H4 (cell line): ENCODE measurements at regions not wholly inside any gene's neighbourhood (a gene's known extent, or its start where the extent isn't known, plus 50 kb on each side); places are given as distances from the start of the nearest gene placed in this dataset.
A peak's percentile ranks its signal among the peaks of the same experiment; 100 is the strongest.

ENCODE experiments used
- DNase-seq: peaks from one replicate; pipeline ENCODE4 v3.0.0-alpha.2; 2015; ENCODE audit warnings: low spot score

DNA sequence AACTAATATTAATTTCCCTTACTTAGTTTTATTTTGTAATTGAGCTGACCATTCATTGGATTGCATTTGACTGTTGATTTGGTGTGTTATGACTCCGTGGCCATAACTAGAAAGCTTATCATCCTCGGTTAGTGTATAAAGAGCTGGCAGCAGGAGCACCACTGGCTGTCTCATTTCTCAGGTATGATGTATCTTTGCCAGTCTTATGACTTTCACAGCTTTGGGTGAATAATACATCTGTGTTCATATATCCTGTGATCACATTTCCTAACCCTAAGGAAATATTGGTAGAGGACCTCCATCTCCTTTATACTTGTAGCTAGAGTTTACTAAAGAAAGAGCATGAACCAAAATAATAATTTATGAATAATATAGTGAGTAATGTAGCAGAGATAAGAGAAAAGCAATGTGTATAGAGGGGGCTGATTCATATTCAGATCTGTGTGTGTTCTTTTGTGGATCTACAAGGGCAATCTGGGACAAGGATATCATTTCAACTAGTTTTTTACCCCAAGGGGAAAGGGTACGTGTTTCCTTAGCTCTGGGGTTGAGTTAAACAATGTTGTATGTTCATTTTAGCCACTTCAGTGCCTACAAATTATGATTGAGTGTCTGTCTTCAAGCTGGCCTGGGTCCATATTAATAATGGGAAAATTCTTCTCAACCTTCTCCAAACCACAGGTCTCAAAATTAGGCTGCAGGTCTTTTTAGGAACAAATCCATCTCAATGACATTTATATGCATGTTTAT, 901.7 kb downstream of the NTRK3 start:
- DNase-seq = no peak

DNA sequence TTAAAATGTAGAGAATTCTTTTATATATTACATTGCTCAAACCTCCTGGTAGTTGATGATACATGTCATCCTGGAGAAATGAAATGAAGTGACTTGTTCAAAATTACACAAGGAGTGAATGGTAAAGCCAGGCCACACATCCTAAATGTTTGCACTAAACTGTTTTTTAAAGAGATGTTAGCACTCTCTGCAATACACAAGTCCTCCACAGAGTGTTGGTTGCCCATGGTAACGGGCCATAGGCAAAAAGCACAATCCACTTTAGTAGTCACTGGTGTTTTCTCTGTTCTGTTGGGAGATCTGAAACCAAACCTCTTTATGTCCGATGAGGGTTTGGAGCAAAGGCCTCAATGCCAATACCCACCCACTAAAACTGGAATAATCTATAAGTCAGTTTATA, 907.4 kb downstream of the NTRK3 start:
- no peak for DNase-seq

DNA sequence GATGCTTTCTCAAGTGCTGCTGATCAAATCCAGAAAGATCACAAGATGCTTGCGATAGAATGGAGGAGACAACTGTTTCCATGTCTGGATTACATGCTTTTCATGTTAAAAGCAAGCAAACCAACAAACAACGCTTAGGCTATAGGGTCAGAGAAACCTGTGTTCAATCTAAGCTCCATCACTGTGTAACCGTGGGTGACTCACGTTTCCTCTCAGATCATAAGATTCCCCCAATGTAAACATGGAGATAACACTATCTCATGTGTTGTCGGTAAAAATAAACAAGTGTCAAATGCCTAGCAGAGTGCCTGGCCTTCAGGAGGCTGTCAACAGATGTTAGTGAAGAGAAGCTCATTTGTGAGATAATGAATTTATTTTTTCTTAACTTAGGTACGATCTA, 907.8 kb downstream of the NTRK3 start:
- DNase-seq = peak; percentile 28

DNA sequence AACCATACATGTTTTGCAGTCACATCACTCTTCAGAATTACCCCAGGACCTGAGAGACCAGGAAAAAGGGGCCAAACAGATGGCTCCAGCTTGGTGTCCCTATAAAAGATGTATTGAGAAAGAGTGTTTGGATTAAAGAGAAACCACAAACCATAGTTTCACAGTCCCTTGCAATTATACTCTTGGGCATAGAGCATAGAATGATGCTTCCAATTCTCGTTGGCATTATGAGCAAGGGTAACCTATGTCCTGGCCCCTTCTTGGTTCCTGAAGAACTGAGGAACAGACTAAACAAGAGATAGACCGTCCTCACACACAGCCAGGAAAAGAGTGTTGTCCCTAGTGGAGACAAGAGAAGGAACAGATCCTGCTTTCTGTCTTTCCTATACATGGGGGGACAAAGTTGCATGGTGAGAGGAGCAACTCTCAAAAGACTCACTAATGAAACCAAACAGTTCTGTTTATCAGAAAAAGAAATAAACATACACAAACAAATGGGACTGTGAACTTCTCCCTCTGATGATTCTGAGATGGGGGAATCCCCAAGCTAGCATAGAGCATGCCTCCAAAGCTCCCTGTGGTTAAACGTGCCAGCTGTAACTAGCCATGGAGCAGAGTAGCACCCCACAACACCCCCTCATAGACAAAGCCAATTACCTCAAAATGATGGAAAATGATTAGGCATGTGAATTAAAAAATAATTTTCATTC, 908.6 kb downstream of the NTRK3 start:
- peak; percentile 71 for DNase-seq

DNA sequence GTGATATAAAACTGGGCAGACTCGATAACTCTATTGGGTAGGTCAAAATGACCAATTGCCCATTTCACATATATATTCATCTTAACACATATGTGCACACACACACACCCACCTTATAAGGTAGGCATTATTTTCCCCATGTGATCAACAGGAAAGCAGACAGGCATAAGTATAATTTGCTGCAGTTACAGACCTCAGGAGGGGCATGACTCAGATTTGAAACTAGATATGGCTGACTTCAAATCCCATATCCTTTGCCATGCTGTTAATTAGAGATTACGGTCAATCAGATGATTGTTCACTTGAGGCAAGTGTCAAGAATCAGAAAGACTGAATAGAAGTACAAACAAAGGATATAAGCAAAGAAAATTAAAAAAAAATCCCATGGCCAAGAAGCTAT, 910.6 kb downstream of the NTRK3 start:
- DNase-seq = no peak

DNA sequence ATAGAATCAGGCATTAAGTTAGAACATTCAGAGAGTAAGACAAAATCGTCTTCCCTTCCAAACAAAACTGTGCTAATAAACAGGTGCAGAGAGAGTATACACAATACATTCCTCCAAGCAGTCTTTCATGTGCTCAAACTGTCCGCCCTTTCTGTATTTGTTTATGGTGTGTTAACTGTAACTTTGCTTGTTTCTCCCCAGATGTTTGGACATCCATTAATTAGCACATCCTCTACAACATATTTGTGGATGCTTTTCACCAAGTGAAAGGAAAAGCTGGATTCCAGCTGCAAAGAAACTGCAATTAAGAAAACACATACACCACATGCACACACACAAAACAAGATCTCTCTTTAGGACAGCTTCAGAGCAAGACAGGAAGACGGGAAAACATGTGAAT, 912.6 kb downstream of the NTRK3 start:
- no peak for DNase-seq

DNA sequence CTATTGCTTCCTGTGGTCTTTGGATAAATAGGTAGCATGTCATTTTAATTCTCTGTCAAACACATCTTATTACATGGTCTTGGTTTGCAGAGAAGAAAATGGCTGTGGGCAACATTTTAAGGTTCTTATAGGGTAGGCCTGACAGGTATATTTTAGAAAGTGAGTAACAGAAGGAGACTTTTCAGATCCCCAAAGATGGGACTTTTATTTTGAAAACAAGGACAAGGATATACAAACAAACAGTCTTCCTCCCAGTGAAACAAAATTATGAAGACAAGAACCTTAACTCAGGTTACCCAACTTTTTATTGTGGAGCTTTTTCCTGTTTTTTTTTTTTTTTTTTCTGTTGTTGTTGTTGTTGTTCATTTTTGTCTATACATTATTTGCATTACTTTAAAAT, 916.2 kb downstream of the NTRK3 start:
- DNase-seq = no peak

DNA sequence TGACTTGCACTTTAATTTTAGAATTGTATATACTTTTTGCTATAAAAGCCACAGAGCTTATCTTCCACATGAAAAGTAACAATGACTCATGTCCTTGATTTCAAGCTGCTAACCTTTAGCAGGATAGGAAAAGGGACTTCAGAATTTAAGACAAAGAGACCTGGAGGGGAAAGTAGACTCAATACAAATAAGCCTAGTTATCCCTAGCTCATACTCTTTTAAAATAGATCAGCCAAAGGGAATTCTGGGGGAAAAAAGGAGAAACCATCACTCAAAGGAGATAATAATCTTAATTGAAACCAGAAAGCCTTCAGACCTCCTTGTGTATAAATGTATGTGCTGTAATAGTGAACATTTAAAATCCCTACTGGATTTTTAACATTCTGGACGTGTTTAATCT, 930.3 kb downstream of the NTRK3 start:
- DNase-seq = peak; percentile 33

DNA sequence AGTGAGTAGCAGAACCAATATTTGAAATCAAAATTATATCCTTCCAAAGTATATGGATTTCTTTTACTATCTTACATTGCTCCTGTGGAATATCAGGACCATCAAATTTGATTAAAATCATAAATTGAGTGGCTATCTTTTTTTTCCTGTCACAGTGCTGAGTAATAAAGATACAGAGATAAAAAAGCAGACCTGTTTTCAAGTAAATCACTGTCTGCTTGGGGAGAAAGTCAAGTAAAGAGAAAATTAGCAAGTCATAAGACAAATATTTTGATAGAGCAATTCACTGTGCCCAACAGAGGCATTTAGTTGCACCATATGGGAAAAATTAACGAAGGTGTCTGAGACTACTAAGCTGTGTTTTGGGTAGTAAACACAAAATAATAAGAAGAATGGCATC, 933.7 kb downstream of the NTRK3 start:
- DNase-seq = no peak

DNA sequence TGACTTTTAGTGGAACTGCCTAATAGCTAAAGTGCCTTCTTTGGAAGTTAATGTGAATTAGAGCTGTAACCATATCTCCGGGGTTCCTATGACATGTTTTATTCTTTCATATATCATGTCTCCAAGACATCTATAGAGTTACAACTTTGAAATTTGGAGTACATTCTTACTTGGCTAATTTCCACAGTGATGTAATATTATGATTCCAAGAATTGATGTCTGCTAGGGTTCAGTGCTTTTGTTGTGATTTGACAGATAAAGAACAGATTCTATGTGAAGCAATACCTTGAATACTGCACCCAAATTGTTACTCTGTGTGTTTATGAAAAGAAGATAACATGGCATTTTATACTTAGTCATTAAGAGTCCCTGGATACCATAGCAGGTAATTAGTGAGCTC, 934.3 kb downstream of the NTRK3 start:
- DNase-seq = no peak

DNA sequence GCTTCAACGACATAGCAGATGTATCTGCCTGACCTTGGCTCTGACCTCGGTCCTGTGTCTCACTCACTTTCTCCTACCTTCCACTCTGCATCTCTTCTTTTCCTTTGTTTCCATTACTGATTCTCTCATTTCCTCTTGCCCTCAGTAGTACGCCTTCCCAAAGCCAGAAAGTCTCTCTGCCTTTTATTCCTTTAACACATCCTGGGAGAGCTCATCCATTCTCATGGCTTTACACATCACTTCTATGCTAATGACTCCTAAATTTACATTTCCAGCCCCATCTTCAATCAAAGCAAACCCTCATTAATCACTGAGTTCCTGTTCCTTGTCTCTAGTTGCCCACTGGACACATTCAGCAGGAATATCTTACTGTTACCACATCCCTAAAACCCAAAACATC, 938.6 kb downstream of the NTRK3 start:
- DNase-seq = no peak

DNA sequence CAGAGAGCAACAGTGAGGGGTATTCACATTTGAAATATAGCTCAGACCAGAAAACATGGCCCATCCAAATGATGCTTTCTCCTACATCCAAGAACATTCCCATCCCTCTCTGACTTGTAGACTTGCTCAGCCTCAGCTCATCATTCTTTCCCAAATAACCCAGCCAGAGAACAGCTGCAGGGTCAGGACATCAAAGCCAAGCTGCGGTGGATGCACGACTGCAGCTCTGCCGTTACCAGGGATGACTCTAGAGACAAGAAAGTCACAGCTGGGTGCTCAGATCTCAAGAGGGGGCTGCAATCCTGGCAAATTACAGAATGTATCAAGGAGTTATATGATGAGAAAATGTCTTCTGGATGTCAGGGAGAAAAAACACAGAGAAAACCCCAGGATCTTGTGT, 944.3 kb downstream of the NTRK3 start:
- no peak for DNase-seq

DNA sequence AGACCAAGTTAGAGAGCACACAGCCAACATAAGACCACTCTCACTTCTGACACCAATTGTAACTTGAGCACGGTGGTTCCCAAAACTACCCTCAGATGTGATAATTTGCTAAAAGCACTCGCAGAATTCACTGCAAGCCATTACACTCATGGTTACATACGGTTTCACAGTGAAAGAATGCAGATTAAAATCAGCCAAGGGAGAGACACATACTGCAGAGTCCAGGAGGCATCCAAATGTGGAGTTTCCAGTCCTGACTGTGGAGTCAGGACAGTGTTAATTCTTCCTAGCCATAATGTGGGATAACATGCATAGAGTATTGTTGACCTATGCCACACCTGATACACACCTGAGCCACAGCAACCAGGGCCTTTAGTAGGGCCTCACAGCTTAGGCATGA, 956.4 kb downstream of the NTRK3 start:
- DNase-seq = no peak

DNA sequence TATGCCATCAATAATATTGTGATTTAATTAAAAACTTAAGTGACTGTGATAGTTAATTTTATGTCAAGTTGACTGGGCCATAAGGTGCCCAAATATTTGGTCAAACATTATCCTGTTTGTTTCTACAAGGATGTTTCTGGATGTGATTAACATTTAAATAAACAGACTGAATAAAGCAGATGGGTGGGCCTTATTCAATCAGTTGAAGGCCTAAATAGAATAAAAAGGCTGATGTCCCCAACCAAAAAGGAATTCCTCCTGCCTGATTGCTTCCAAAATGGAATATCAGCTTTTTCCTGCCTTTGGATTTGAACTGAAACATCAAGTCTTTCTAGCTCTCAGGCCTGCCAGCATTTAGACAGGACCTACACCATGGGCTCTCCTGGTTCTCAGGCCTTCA, 961.7 kb downstream of the NTRK3 start:
- DNase-seq = no peak

DNA sequence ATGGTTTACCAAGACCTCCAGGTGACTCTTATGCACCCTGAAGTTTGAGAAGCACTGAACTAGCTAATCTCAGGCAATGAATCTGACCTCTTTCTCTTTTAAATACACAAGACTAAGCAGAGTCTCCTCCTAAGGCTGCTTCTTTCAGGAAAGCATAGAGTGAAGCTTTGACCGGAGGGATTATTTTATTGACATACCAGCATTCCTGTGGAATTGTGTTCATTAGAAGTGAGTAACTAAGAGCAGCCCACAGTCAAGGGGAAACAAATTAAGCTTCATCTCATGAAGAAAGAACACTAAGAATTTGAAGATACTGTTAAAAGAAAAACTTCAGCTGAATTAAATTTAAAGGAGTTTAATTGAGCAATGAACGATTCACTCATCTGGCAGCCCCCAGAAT, 963.5 kb downstream of the NTRK3 start:
- no peak for DNase-seq

DNA sequence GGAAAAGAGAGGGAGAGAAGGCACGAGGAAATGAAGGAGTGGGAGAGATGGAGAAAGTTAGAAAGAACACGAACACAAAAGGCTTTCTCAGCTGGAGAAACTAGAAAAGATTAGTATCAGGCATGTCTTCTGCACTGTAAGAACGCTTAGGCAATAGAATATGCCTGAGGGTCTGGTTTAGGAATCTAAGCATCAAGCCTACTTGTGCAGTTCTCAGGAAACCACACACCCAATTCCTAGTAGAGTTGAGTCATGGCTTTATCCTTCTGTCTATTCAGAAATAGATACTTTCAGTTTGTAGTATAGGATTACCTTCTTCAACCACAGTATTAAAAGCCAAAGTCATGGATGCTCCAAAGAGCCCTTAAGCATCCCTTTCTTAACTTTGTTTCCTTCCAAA, 969.4 kb downstream of the NTRK3 start:
- peak; percentile 89 for DNase-seq

DNA sequence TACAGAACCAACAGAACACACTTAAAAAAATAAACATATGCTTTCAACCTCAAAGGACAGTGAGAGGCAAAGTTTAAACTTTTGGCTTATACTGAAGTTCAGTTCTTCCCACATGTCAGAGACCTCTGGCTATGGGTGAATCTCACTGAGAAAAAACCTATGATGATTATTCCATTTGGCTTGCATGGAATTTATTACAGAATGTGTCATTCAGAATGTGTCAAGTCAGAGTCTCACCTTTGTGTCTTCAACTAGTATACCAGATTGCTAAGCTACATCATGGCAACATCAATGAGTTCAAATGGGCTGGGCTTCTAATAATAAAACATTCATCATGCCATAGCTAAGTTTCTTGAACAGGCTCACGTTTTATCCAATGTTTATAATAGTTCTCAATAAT, 987.0 kb downstream of the NTRK3 start:
- no peak for DNase-seq

DNA sequence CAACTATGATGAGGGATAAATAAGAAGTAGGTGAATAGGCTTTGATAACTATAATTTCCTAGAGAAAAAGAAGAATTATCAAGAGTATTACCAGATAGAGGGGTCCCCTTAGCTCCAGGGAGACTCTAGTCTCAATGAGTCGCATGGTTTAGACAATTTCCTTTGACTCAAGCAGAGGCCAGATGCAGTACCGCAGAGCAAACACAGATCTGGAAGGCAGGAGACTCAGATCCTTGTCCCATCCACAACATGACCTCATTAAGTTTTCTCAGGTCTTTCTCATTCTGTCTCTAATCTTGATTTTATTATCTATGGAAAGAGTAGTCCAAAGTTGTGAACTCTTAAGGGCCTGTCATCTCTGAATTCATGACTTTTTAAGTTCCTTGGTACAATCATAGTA, 987.9 kb downstream of the NTRK3 start:
- DNase-seq = no peak

DNA sequence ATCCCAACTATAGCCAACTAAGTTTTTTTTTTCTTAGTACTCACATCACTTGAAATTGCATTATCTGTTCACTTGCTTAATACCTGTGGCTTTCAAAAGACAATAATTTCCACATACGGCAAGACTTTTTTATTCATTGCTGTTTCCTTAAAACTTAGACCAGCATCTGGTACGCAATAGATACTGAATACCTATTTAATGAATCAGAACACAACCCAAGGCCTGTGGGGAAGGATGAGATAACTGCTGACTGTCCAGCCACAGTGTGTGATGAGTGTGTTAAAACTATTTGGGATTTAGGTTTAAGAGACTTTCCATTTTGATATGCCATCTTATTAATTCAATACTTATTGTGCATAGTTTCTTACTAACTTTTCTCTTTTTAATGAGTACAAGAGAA, 988.7 kb downstream of the NTRK3 start:
- DNase-seq = peak; percentile 11

DNA sequence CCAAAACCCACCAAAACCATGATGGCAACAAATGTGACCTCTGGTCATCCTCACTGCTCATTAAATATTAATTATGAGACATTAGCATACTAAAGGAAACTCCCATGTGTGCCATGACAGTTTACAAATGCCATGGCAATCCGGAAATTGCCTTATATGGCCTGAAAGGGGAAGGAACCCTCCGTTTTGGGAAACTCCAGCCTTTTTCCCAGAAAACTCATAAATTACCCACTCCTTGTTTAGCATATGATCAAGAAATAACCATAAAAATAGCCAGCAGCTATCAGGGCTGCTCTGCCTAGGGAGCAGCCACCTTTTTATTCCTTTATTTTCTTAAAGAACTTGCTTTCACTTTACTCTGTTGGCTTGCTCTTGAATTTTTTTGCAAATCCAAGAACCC, 992.7 kb downstream of the NTRK3 start:
- no peak for DNase-seq

DNA sequence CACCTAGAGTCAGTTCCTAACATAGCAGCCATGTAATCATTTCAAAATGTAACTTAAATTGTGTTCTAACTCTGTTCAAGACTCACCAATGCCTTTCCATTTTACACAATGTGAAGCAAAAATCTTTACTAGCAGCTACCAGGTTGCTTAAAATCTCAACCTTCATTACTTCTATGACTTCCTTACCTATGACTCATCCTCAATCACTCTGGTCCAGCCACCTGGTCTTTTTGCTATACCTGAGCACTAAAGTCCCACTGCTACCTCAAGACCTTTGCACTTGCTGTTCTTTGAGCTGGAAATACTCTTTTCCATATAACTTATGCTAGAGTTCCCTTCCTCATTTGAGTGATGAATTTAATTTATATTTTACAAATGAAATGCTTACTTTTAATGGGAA, 993.2 kb downstream of the NTRK3 start:
- no peak for DNase-seq

DNA sequence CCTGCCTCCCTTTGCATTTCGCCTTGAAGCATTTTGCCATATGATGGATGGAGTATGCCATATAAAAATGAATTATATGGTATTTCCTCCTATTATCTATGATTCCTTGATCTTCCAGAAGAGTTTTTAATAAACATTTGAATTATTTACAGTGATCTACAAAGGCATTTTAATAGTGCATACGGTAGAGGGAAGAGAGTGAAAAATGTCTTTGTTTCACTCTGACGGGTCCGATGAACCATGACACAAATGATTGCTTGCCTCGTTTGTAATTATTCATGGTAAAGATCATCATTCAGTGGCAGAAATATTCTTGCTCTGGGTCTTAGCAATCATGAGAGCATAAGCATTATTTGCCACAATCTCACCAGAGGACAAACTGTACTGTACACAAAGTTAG, 1010.9 kb downstream of the NTRK3 start:
- DNase-seq = no peak

DNA sequence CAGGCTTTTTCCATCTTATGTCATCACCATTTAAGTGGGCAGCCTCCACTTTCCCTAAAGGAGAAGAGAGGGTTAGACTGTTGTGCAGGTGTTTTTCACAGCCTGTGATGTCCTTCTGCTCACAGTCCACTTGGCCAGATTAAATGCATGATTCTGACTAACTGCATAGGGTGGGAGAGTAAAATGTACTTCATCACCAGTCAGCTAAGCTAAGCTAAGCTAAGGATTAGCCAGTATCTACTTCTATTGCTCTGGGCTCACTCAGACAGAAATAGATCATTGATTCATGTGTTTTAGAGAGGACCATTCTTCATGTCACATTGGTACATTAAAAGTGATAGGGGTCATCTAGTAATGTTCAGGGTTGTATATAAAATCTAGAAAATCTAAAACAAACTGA, 1013.1 kb downstream of the NTRK3 start:
- DNase-seq = no peak
